Amniotic stem cell (primary cell): ENCODE measurements at regions not wholly inside any gene's neighbourhood (a gene's known extent, or its start where the extent isn't known, plus 50 kb on each side); places are given as distances from the start of the nearest gene placed in this dataset.
"Not testable (repeated sequence)": the region's sequence is repeated elsewhere in the genome, so short reads cannot be mapped to it uniquely, and the experiment has no call there.

Experiments used
- DNase-seq: peaks from one replicate; lab custom pipeline; 2025; lab: John Stamatoyannopoulos, UW

DNA sequence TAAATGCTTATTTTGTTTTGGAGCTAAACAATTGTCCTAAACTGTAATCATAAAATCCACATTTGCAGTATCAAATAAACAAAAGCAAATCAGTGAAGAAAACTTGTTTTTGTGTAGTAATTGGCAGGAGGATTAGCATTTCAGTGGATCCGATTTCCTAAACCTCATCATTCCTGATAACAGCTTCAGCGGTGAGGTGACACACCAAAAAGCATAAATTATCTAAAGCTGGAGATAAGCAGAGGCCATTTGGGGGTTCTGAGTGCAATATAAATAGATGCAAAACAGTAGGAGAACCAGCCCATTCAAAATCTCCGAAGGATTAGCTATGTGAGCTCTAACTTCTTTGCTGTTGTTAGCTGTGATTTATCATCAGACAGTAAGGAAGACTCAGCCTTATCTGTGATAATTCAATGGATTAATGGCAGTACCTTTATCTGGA lies 235.8 kb downstream of the EPHA7 start:
- DNase-seq = no peak

DNA sequence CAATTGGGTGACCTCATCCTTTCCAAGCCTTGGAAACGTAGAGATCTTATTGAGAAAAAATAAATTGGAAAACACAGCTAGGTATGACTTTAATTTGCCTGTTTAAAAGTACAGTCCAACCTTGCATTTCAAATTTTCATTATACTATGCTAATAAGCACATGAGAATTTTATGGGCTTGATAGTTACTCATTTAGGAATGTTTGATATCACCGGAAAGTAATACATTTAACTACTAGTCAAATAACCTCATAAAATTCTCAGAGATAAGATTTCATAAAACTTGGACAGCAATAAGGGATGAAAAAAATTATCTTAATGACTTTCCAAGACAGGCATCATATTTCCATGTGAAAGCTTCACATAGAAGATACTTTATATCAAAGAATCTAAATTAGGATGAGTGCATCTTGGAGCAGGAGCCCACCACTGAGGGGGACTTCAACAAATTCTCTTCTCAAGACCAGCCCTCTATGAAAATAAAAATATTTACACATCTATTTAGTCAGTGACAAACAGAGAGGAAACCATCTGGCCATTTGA lies 236.3 kb downstream of the EPHA7 start:
- no peak for DNase-seq

GRCh38 chr6:93177918-93178317 lies 241.4 kb downstream of the EPHA7 start:
- no peak for DNase-seq

- no peak for DNase-seq
Observed at GRCh38 chr6:93177438-93177837, 241.9 kb downstream of the EPHA7 start.

GRCh38 chr6:93176070-93176469 lies 243.3 kb downstream of the EPHA7 start:
- no peak for DNase-seq

- not testable (repeated sequence) for DNase-seq
Observed at GRCh38 chr6:93173573-93173972, 245.8 kb downstream of the EPHA7 start.

DNA sequence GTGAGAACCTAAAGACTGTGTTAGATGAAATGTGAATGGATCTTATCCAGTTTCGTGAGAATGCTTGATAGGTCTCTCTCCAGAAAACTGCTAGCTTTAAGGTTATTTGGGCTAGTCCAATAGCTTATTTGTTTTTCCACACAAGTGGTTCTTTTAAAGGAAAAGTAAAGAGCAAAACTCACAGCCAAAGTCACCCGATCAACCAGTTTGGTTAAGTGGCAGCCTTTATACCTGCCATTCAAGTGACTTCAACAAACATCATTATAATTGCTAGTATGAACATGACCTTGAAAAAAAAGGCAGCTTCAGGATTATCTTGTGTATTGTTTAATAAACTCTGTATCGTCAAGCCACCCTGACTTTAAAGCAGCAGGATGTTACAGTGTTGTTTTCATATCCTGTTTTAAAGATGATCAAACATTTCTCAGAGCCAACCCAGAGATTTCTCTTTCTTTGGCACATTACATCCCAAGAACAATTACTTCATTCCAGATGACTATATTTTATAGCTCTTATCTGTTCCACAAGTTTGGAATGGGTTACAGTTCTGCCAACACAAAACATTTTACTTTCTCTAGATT lies 253.4 kb downstream of the EPHA7 start:
- DNase-seq = no peak

DNA sequence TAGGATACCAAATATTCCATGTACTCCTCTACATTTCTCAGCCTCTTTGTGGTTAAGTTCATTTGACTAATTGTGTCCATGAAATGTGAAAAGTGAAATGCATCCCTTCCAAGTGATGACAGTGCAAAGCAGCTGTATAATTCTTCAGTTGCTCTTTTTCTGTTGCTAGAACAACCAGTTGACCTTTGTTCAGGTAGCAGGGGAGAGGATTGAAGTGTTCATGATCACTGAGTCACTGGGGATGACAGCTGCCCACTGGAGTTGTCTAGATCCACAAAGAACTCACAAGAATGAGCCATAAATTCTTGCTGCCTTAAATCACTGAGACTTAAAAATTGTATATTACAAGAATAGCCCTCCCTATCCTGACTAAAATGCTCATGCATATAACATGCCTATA lies 254.6 kb downstream of the EPHA7 start:
- no peak for DNase-seq

- DNase-seq = no peak
Observed at GRCh38 chr6:93163146-93163545, 256.2 kb downstream of the EPHA7 start.

GRCh38 chr6:93139408-93140081 lies 279.8 kb downstream of the EPHA7 start:
- DNase-seq = no peak

DNA sequence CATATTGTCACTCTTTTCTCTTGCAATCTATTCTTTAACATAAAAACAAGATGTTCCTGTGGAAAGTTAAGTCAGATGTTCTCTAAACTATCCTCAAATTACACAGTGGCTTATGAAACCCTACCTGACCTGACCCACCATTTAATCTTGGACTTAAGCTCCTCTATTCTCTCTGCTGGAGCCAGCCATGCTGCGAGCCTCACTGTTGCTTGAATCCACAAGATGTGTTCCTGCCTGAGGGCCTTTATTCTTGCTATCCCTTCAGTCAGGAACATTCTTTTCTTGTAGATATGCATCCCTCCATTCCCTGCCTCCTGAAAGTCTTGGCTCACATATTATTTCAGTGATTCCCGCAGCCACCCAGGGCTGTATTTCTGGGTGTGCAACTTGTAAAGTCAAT lies 283.2 kb downstream of the EPHA7 start:
- no peak for DNase-seq

- DNase-seq = no peak
Observed at GRCh38 chr6:93124006-93124632, 295.2 kb downstream of the EPHA7 start.

DNA sequence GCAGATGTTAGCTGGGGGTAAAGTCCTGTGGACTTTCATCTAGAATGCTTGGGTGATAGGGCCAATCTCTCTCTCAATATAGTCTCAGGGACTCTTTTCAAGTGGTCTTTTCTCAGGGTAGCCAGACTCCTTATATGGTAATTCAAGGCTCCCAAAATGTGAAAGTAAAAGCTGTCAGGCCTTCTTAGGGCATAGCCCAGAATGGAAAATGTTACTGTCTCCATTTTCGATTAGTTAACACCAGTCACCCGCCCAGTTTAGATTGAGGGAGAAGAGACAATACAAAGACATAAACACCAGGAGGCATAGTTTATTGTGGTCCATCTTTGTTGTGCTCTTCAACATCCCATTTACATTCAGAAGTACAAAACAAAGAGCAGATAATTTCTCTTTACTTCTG lies 295.8 kb downstream of the EPHA7 start:
- DNase-seq = no peak

- DNase-seq = no peak
Observed at GRCh38 chr6:93120154-93120742, 299.1 kb downstream of the EPHA7 start.

- no peak for DNase-seq
Observed at GRCh38 chr6:93105907-93106306, 313.5 kb downstream of the EPHA7 start.

- DNase-seq = no peak
Observed at GRCh38 chr6:93105017-93105416, 314.3 kb downstream of the EPHA7 start.

DNA sequence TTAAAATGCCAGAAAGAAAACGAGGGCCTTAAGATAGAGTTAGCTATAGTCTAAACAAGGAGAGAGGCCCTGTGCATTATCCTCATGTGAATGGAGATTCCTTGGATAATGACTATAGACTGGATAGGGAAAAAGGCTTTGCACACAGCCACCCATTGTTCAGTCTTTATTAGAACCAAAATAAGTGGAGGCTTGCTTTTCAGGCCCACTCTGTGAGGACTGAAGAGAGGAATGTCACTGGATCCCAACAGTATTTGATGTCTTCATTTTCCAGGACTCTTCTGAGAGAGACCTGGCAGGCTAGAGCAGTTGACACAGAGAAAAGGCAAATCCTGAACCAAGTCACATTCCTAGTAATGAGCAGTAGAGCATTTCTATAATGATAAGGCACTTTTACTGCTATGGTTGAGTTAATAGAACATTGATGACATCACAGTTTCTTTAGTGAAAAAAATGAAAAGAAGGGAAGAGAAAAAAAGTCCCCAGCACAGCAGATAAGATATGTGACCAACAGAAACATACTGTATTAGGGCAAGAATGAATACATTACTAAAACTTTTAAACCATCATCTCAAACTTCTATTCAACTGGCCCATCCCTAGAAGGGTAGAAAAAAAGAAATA lies 315.1 kb downstream of the EPHA7 start:
- DNase-seq = no peak

DNA sequence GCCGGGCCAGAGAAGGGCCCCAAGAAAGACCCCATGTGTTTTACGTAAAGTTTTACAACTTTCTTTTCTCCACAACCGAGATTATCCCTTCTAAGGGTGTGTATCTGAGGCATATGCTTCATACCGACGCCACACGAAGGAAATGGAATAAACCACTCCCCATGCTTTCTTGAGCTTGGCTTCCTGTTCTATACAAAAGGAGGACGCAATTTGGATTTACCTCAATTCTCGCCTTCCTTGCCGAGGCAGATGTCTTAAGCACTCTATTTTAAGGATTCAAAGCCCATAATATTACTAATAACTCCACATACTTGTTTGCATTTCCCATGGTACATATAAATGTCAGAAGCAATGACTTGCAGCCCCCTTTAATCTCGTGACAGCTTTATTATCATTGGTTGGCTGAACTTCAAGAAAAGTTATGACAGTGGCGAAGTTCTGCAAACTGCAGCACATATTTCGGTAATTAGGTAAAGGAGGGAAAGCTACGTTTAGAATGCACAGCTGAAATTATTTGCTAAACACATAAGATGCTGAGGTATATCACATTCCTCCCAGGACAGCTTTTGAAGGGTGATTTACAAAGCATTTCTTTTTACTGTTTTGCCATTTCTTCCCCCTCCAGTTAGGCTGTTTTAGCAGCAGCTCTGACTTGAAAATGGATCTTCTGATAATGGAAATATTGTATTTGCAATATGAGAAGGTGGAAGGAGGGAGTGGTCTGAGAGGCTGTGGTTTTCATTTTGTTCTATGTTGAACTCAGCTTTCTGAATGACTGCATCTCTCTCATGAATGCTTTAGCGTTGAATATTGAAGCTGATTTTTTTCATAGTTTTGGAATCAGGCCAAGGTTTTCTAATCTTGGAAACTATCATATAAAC lies 330.5 kb downstream of the EPHA7 start:
- DNase-seq = no peak

DNA sequence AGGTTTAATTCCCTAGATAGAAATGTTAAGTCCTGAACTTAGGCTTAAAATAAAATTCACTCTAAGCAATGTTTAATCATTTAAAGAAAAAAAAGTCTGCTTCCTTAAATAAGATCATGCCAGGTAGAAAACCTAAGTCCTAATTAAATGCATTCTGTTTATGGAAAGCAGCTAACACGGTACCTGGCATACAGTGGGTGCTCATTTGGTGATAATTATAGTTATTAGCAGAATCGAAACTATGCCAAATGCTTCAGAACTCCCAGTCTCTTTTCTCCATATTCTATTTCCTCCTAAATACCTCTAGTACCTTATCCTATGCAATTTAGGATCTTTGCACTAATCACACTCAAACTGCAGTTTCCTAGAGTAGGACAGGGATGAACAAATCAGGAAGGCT lies 331.8 kb downstream of the EPHA7 start:
- DNase-seq = no peak

DNA sequence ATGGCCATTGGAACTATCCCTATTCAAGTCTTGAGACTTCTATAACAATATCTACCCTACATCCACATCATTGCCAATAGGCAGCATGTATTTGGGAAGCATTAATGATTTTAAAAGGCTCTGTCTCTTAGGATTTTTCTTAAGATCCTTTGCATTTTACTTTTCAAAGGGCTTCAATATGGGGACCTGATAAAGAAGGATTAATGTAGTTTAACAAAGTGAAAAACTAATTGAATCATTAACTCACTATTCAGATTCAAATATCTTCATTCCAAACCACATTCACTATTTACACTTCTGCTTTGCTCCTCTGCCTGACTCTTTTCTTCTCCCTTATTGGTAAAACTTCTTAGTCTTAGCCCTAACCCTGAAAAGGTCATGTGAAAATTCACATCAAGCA lies 333.0 kb downstream of the EPHA7 start:
- DNase-seq = no peak
